Activated CD4-positive, alpha-beta memory T cell treated with anti-CD3 and anti-CD28 coated beads, Interleukin-2, amount 10 ng/mL, durations not matched to agents 7 days and 5 days (primary cell): ENCODE measurements at regions not wholly inside any gene's neighbourhood (a gene's known extent, or its start where the extent isn't known, plus 50 kb on each side); places are given as distances from the start of the nearest gene placed in this dataset.

Experiments used
- CTCF ChIA-PET: fragments of 350-600 bp; sonication (Branson Sonifier 250); formaldehyde crosslinking; loops from one replicate; lab custom pipeline; 2021; ENCODE audit warnings: antibody characterized with exemption, inconsistent platforms; lab: Charles Lee
- POLR2A ChIA-PET: fragments of 350-600 bp; sonication (Branson Sonifier 250); formaldehyde crosslinking; loops from one replicate; lab custom pipeline; 2021; ENCODE audit warnings: antibody characterized with exemption; lab: Charles Lee
- DNase-seq: peaks from one replicate; pipeline ENCODE4 v3.0.0-alpha.2; 2020
- H3K27ac Mint-ChIP-seq: one replicate; pipeline ENCODE4 v1.8.0; 2021; ENCODE audit warnings: mild to moderate bottlenecking, mixed read lengths
- H3K27me3 Mint-ChIP-seq: one replicate; pipeline ENCODE4 v1.8.0; 2021; ENCODE audit warnings: mixed read lengths
- H3K36me3 Mint-ChIP-seq: one replicate; pipeline ENCODE4 v1.8.0; 2021; ENCODE audit warnings: low read depth, mixed read lengths
- H3K4me1 Mint-ChIP-seq: one replicate; pipeline ENCODE4 v1.8.0; 2021; ENCODE audit warnings: mixed read lengths
- H3K4me3 Mint-ChIP-seq: one replicate; pipeline ENCODE4 v1.8.0; 2021; ENCODE audit warnings: mild to moderate bottlenecking, mixed read lengths
- H3K9me3 Mint-ChIP-seq: one replicate; pipeline ENCODE4 v1.8.0; 2021; ENCODE audit warnings: mixed read lengths

GRCh38 chr13:47623862-47624261, 377.2 kb downstream of the SUCLA2 start:
- POLR2A ChIA-PET, result no interaction called here
- H3K27me3 Mint-ChIP-seq, result peaks cover 2% of the 10 kb centered on the region
- no peaks in the 10 kb centered on the region for H3K36me3 Mint-ChIP-seq
- no peak overlapping the region for H3K27ac Mint-ChIP-seq
- no peaks in the 10 kb centered on the region for H3K4me1 Mint-ChIP-seq
- no peaks in the 10 kb centered on the region for H3K9me3 Mint-ChIP-seq
- CTCF ChIA-PET, result no interaction called here
- H3K4me3 Mint-ChIP-seq, result no peak overlapping the region
- DNase-seq, result no peak

- Mint-ChIP-seq H3K4me1 (no peaks in the 10 kb centered on the region), H3K36me3 (no peaks in the 10 kb centered on the region), H3K27me3 (peaks cover 2% of the 10 kb centered on the region), H3K27ac (no peak overlapping the region), H3K9me3 (no peaks in the 10 kb centered on the region), H3K4me3 (no peak overlapping the region)
- CTCF ChIA-PET, result no interaction called here
- POLR2A ChIA-PET, result no interaction called here
- DNase-seq, result no peak
These were observed 379.1 kb downstream of the SUCLA2 start for GRCh38 chr13:47621931-47622330.

- POLR2A ChIA-PET, result no interaction called here
- H3K27ac Mint-ChIP-seq, result no peak overlapping the region
- DNase-seq, result no peak
- peaks cover 2% of the 10 kb centered on the region for H3K9me3 Mint-ChIP-seq
- no peaks in the 10 kb centered on the region for H3K4me1 Mint-ChIP-seq
- H3K36me3 Mint-ChIP-seq, result no peaks in the 10 kb centered on the region
- CTCF ChIA-PET, result no interaction called here
- no peak overlapping the region for H3K4me3 Mint-ChIP-seq
- H3K27me3 Mint-ChIP-seq, result no peaks in the 10 kb centered on the region
These were observed 389.3 kb downstream of the SUCLA2 start for GRCh38 chr13:47611664-47612288.

- POLR2A ChIA-PET, result no interaction called here
- CTCF ChIA-PET, result no interaction called here
- DNase-seq, result no peak
- Mint-ChIP-seq H3K27me3 (no peaks in the 10 kb centered on the region), H3K36me3 (no peaks in the 10 kb centered on the region), H3K27ac (no peak overlapping the region), H3K4me3 (no peak overlapping the region), H3K4me1 (no peaks in the 10 kb centered on the region), H3K9me3 (peaks cover 2% of the 10 kb centered on the region)
These were observed 390.4 kb downstream of the SUCLA2 start for GRCh38 chr13:47610687-47611086.

- Mint-ChIP-seq H3K27me3 (no peaks in the 10 kb centered on the region), H3K27ac (no peak overlapping the region), H3K36me3 (no peaks in the 10 kb centered on the region), H3K4me3 (no peak overlapping the region), H3K9me3 (no peaks in the 10 kb centered on the region), H3K4me1 (no peaks in the 10 kb centered on the region)
- ChIA-PET CTCF (no interaction called here), POLR2A (no interaction called here)
- no peak for DNase-seq
These were observed 397.7 kb downstream of the SUCLA2 start for GRCh38 chr13:47603365-47603764.

- no peaks in the 10 kb centered on the region for H3K36me3 Mint-ChIP-seq
- no peak for DNase-seq
- CTCF ChIA-PET, result interaction anchor here (0.9 kb wide), 1 partner anchor 766 kb away, joined by 3 read pairs; no protein-coding TSS in a partner anchor
- no peaks in the 10 kb centered on the region for H3K27me3 Mint-ChIP-seq
- H3K4me3 Mint-ChIP-seq, result no peak overlapping the region
- no peaks in the 10 kb centered on the region for H3K4me1 Mint-ChIP-seq
- POLR2A ChIA-PET, result no interaction called here
- H3K9me3 Mint-ChIP-seq, result peaks cover 5% of the 10 kb centered on the region
- no peak overlapping the region for H3K27ac Mint-ChIP-seq
These were observed 402.6 kb downstream of the SUCLA2 start for GRCh38 chr13:47598340-47598911.

GRCh38 chr13:47594833-47595232, 406.2 kb downstream of the SUCLA2 start:
- ChIA-PET POLR2A (no interaction called here), CTCF (no interaction called here)
- no peak for DNase-seq
- H3K36me3 Mint-ChIP-seq, result no peaks in the 10 kb centered on the region
- no peak overlapping the region for H3K4me3 Mint-ChIP-seq
- no peaks in the 10 kb centered on the region for H3K4me1 Mint-ChIP-seq
- H3K27me3 Mint-ChIP-seq, result no peaks in the 10 kb centered on the region
- H3K9me3 Mint-ChIP-seq, result peaks cover 12% of the 10 kb centered on the region
- H3K27ac Mint-ChIP-seq, result no peak overlapping the region

- ChIA-PET CTCF (no interaction called here), POLR2A (no interaction called here)
- Mint-ChIP-seq H3K27me3 (no peaks in the 10 kb centered on the region), H3K4me3 (no peak overlapping the region), H3K27ac (no peak overlapping the region), H3K9me3 (peaks cover 12% of the 10 kb centered on the region), H3K4me1 (no peaks in the 10 kb centered on the region), H3K36me3 (no peaks in the 10 kb centered on the region)
- no peak for DNase-seq
These were observed 408.8 kb downstream of the SUCLA2 start for GRCh38 chr13:47592256-47592655.

GRCh38 chr13:47588676-47589075, 412.4 kb downstream of the SUCLA2 start:
- Mint-ChIP-seq H3K36me3 (no peaks in the 10 kb centered on the region), H3K4me1 (no peaks in the 10 kb centered on the region), H3K4me3 (no peak overlapping the region), H3K27ac (no peak overlapping the region), H3K27me3 (no peaks in the 10 kb centered on the region), H3K9me3 (peaks cover 10% of the 10 kb centered on the region)
- no peak for DNase-seq
- ChIA-PET CTCF (interaction anchor here (1.6 kb wide), 1 partner anchor 11 kb away, joined by 3 read pairs; no protein-coding TSS in a partner anchor), POLR2A (no interaction called here)

GRCh38 chr13:47572375-47572774, 428.7 kb downstream of the SUCLA2 start:
- CTCF ChIA-PET, result no interaction called here
- Mint-ChIP-seq H3K4me1 (no peaks in the 10 kb centered on the region), H3K4me3 (no peak overlapping the region), H3K27ac (no peak overlapping the region), H3K36me3 (no peaks in the 10 kb centered on the region), H3K9me3 (peaks cover 46% of the 10 kb centered on the region), H3K27me3 (no peaks in the 10 kb centered on the region)
- POLR2A ChIA-PET, result no interaction called here
- DNase-seq, result no peak

GRCh38 chr13:47564041-47564440, 437.0 kb downstream of the SUCLA2 start:
- Mint-ChIP-seq H3K27ac (no peak overlapping the region), H3K36me3 (no peaks in the 10 kb centered on the region), H3K4me1 (no peaks in the 10 kb centered on the region), H3K27me3 (no peaks in the 10 kb centered on the region), H3K4me3 (no peak overlapping the region), H3K9me3 (peaks cover 14% of the 10 kb centered on the region)
- CTCF ChIA-PET, result no interaction called here
- no peak for DNase-seq
- POLR2A ChIA-PET, result no interaction called here

- Mint-ChIP-seq H3K9me3 (peaks cover 5% of the 10 kb centered on the region), H3K36me3 (no peaks in the 10 kb centered on the region), H3K27me3 (no peaks in the 10 kb centered on the region), H3K4me3 (no peak overlapping the region), H3K4me1 (no peaks in the 10 kb centered on the region), H3K27ac (no peak overlapping the region)
- DNase-seq, result no peak
- CTCF ChIA-PET, result no interaction called here
- POLR2A ChIA-PET, result no interaction called here
These were observed 444.4 kb downstream of the SUCLA2 start for GRCh38 chr13:47556703-47557102.

GRCh38 chr13:47555235-47555634, 445.8 kb downstream of the SUCLA2 start:
- Mint-ChIP-seq H3K27ac (no peak overlapping the region), H3K9me3 (peaks cover 5% of the 10 kb centered on the region), H3K36me3 (no peaks in the 10 kb centered on the region), H3K27me3 (no peaks in the 10 kb centered on the region), H3K4me3 (no peak overlapping the region), H3K4me1 (no peaks in the 10 kb centered on the region)
- CTCF ChIA-PET, result no interaction called here
- POLR2A ChIA-PET, result no interaction called here
- DNase-seq, result no peak

- ChIA-PET POLR2A (no interaction called here), CTCF (no interaction called here)
- Mint-ChIP-seq H3K27ac (no peak overlapping the region), H3K4me3 (no peak overlapping the region), H3K36me3 (no peaks in the 10 kb centered on the region), H3K27me3 (no peaks in the 10 kb centered on the region), H3K4me1 (no peaks in the 10 kb centered on the region), H3K9me3 (peaks cover 5% of the 10 kb centered on the region)
- no peak for DNase-seq
These were observed 447.6 kb downstream of the SUCLA2 start for GRCh38 chr13:47553329-47553977.
